Smooth muscle cell (in vitro differentiated cells): ENCODE measurements at regions not wholly inside any gene's neighbourhood (a gene's known extent, or its start where the extent isn't known, plus 50 kb on each side); places are given as distances from the start of the nearest gene placed in this dataset.

Experiments
- DNase-seq: peaks from one replicate; lab custom pipeline; 2025; ENCODE audit not compliant: unreplicated experiment; lab: John Stamatoyannopoulos, UW
- H2AFZ ChIP-seq: fragments of 200-600 bp; sonication (generic); 2 replicates; pipeline ENCODE4 v1.6.0; 2016; ENCODE audit warnings: antibody characterized with exemption, low read depth, mild to moderate bottlenecking
- H3F3A ChIP-seq: fragments of 200-600 bp; sonication (generic); 2 replicates; pipeline ENCODE4 v1.6.0; 2017; ENCODE audit warnings: antibody characterized with exemption, low read depth
- H3K27ac ChIP-seq: fragments of 200-600 bp; sonication (generic); 2 replicates; pipeline ENCODE4 v1.5.1; 2016; ENCODE audit warnings: low read depth, mild to moderate bottlenecking
- H3K27me3 ChIP-seq: fragments of 200-600 bp; sonication (generic); 2 replicates; pipeline ENCODE4 v1.6.1; 2016; ENCODE audit warnings: low read depth, mild to moderate bottlenecking
- H3K36me3 ChIP-seq: fragments of 200-600 bp; sonication (generic); 2 replicates; pipeline ENCODE4 v1.5.1; 2016; ENCODE audit warnings: low read depth
- H3K4me1 ChIP-seq: fragments of 200-600 bp; sonication (generic); 2 replicates; pipeline ENCODE4 v1.5.1; 2016; ENCODE audit warnings: low read depth
- H3K4me2 ChIP-seq: fragments of 200-600 bp; sonication (generic); 2 replicates; pipeline ENCODE4 v1.6.0; 2016; ENCODE audit warnings: mild to moderate bottlenecking
- H3K4me3 ChIP-seq: fragments of 200-600 bp; sonication (generic); 2 replicates; pipeline ENCODE4 v1.5.1; 2016; ENCODE audit warnings: mild to moderate bottlenecking
- H3K79me2 ChIP-seq: fragments of 200-600 bp; sonication (generic); 2 replicates; pipeline ENCODE4 v1.6.0; 2016; ENCODE audit warnings: low read depth, mild to moderate bottlenecking
- H3K9ac ChIP-seq: fragments of 200-600 bp; sonication (generic); 2 replicates; pipeline ENCODE4 v1.6.0; 2016; ENCODE audit warnings: low read depth
- H3K9me3 ChIP-seq: fragments of 200-600 bp; sonication (generic); replicated peaks from 2 replicates; pipeline ENCODE4 v1.5.1; 2016; ENCODE audit warnings: low read depth
- H4K20me1 ChIP-seq: fragments of 200-600 bp; sonication (generic); 2 replicates; pipeline ENCODE4 v1.6.0; 2016; ENCODE audit warnings: low read depth
- CTCF ChIP-seq: fragments of 200-600 bp; sonication (generic); IDR thresholded peaks from 2 replicates; pipeline ENCODE4 v1.5.1; 2017; ENCODE audit warnings: borderline replicate concordance, mild to moderate bottlenecking, antibody characterized with exemption; ENCODE audit not compliant: insufficient read depth, poor library complexity, severe bottlenecking
- WGBS: methylation state at CpG from one replicate; pipeline ENCODE4 v1.1.7; 2016; ENCODE audit warnings: low lambda C conversion rate; 5-methylcytosine and 5-hydroxymethylcytosine counted together

- WGBS = 70% methylated on average over 14 of the region's 14 CpGs
- Histone ChIP-seq H3K4me1 (no peaks in the 10 kb centered on the region), H3K9ac (no peak overlapping the region), H3K4me2 (no peak overlapping the region), H3K9me3 (no peaks in the 10 kb centered on the region), H3K36me3 (no peaks in the 10 kb centered on the region), H3K4me3 (no peak overlapping the region), H3F3A (no peaks in the 10 kb centered on the region), H3K27me3 (no peaks in the 10 kb centered on the region), H3K79me2 (no peaks in the 10 kb centered on the region), H4K20me1 (no peaks in the 10 kb centered on the region), H3K27ac (no peak overlapping the region), H2AFZ (no peak overlapping the region)
- TF ChIP-seq CTCF = no peak
- DNase-seq = no peak
Measured at GRCh38 chr11:71339396-71339881, 87.1 kb upstream of the SHANK2 start.

- Histone ChIP-seq H3K79me2 (no peaks in the 10 kb centered on the region), H4K20me1 (no peaks in the 10 kb centered on the region), H3K9me3 (no peaks in the 10 kb centered on the region), H3K4me2 (no peak overlapping the region), H2AFZ (no peak overlapping the region), H3F3A (no peaks in the 10 kb centered on the region), H3K27me3 (no peaks in the 10 kb centered on the region), H3K4me3 (no peak overlapping the region), H3K9ac (no peak overlapping the region), H3K4me1 (no peaks in the 10 kb centered on the region), H3K36me3 (no peaks in the 10 kb centered on the region), H3K27ac (no peak overlapping the region)
- no peak for DNase-seq
- no peak for TF ChIP-seq CTCF
- 79% methylated on average over 12 of the region's 12 CpGs for WGBS
Measured at GRCh38 chr11:71338801-71339395, 86.5 kb upstream of the SHANK2 start.

GRCh38 chr11:71336996-71337754, 84.8 kb upstream of the SHANK2 start:
- Histone ChIP-seq H3K4me3 (no peak overlapping the region), H3K9me3 (no peaks in the 10 kb centered on the region), H3K27me3 (no peaks in the 10 kb centered on the region), H2AFZ (no peak overlapping the region), H3K9ac (no peak overlapping the region), H3K4me2 (no peak overlapping the region), H3K4me1 (no peaks in the 10 kb centered on the region), H4K20me1 (no peaks in the 10 kb centered on the region), H3K27ac (no peak overlapping the region), H3K36me3 (no peaks in the 10 kb centered on the region), H3K79me2 (no peaks in the 10 kb centered on the region), H3F3A (no peaks in the 10 kb centered on the region)
- 88% methylated on average over 12 of the region's 12 CpGs for WGBS
- DNase-seq = no peak
- TF ChIP-seq CTCF = no peak
